Islet precursor cell (in vitro differentiated cells): ENCODE measurements at regions not wholly inside any gene's neighbourhood (a gene's known extent, or its start where the extent isn't known, plus 50 kb on each side); places are given as distances from the start of the nearest gene placed in this dataset.
"Not testable (repeated sequence)": the region's sequence is repeated elsewhere in the genome, so short reads cannot be mapped to it uniquely, and the experiment has no call there.

Source experiments
- DNase-seq: peaks from one replicate; pipeline ENCODE4 v3.0.0-alpha.2; 2018

GRCh38 chr5:159458217-159458711, 128.0 kb upstream of the IL12B start:
- DNase-seq, result peak; percentile 2

GRCh38 chr5:159459132-159459627, 128.9 kb upstream of the IL12B start:
- DNase-seq, result peak; percentile 11

- peak; percentile 41 for DNase-seq
These were observed 129.8 kb upstream of the IL12B start for GRCh38 chr5:159459951-159460538.

DNA sequence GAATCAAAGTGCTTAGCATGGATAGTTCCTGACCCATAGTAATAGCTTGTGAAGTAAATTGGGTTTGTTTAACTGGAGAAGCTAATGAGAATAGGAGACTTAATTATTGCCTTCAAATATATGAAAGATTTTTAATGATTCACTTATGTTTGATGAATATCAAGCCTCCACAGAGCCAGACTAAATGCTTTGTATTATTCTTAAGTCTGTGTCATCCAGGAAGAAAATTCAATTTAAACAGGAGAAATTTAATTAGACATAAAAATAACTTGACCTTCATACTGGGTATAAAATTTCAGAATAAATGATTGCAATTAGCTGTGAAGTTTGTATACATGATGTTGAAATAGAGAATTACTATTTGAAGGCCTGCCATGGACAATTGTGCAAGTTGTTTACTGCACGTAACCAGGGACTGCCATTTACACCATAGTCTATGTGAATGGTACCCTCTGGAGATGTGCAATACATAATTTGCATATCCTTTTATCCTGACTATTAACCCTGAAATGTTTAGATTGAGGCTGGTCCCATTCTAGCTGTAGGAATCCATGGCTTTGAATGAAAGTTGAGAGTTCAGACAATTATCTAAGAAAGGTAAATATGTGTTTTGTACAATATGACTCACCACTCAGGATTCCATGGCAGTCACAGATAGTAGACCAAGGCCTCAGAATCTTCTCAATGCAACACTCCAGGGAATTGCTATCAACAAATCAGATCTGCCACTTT, 133.5 kb upstream of the IL12B start:
- peak; percentile 59 for DNase-seq

DNA sequence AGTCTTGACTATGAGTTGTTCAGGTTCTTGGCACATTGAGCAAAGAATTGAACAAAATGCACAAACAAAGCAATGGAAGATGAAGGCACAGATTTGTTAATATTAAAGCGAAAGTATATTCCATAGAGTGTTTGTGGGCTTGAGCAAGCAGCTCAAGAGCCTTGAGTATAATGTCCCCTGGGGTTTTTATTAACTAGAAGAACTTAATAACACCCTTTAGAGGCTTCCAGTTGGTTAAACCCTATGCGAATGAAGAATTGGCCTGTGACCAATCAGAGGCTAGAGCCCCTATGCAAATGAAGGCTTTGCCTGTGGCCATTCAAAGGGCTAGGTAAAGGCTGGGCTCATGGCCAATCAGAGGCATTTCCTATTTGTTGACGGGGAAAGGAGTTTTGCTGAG, 135.3 kb upstream of the IL12B start:
- DNase-seq, result peak; percentile 12

DNA sequence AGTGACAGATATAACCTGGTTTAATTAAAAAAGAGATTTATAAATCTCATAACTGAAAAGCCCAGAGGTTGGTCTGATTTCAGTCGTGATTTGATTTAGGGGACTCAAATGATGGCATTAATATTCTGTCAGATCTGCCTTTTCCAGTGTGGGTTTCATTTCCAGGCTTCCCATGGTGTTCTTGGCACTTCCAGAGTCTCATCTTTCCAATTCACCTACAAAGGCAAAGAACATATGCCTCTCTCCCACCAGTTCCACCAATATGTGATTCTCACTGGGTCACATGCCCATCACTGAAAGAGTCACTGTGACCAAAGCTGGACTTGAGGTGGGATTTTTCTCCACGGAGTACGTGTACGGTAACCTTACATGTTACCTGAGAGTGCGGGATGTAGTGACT, 137.4 kb upstream of the IL12B start:
- DNase-seq, result no peak

- DNase-seq, result no peak
These were observed 139.4 kb upstream of the IL12B start for GRCh38 chr5:159469496-159470372.

GRCh38 chr5:159471904-159472303, 141.6 kb upstream of the IL12B start:
- no peak for DNase-seq

DNA sequence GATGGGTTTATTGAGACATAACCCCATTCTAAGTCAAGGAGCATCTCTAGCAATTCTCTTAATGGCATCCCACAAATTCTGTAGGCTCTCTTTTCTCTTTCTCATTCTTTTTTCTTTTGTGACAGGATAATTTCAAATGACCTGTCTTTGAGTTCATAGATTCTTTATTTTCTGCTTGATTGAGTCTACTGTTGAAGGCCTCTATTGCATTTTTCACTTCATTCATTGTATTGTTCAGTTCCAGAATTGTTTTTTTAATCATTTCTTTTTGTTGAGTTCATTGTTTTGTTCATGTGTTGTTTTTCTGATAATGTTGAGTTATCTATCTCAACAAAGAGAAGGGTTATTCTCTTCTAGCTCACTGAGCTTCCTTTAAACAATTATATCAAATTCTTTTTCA, 144.7 kb upstream of the IL12B start:
- no peak for DNase-seq

- DNase-seq, result no peak
These were observed 148.7 kb upstream of the IL12B start for GRCh38 chr5:159478950-159479349.

- no peak for DNase-seq
These were observed 150.6 kb upstream of the IL12B start for GRCh38 chr5:159480849-159481248.

GRCh38 chr5:159481751-159482150, 151.5 kb upstream of the IL12B start:
- DNase-seq, result no peak

DNA sequence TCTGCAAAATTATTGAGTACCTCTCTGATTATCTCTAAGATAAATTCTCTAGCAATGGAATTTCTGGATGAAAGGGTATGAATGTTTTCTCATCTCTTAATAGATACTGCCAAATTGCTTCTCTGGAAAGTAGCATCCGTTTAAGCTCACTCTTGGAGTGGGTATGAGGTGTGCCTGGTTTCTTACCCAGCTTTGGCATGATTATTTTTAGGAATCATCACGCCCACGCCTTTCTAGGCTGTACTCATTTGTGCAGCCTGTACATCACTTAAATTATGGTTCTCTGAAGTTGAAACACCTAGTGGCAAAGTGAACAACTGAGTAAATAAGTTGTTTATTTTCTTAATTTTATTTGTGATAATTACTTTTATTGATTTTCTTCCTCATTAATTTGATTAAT, 156.5 kb upstream of the IL12B start:
- DNase-seq, result no peak

GRCh38 chr5:159488516-159488915, 158.2 kb upstream of the IL12B start:
- no peak for DNase-seq

GRCh38 chr5:159489779-159490178, 159.5 kb upstream of the IL12B start:
- DNase-seq, result no peak

DNA sequence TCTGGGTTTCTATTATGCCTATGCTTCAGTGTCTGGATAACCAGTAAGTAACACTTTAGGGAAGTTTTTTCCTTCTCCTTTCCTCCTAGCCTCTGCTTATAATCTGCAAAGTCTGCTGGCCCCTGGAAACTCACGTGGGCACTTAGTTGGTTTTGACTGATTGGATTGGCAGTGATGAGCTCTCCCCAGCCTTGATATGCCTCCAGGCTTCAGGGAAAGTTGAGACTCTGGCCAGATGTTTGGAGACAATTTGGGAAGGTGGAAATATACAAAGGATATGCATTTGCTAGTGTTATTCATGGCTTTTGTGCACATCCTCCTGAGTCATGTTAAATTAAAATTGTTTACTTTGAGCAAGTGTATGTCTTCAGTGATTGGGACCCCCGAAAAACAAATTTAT, 160.2 kb upstream of the IL12B start:
- DNase-seq, result no peak

GRCh38 chr5:159493696-159494095, 163.4 kb upstream of the IL12B start:
- DNase-seq, result no peak

- DNase-seq, result no peak
These were observed 166.5 kb upstream of the IL12B start for GRCh38 chr5:159496773-159497172.

DNA sequence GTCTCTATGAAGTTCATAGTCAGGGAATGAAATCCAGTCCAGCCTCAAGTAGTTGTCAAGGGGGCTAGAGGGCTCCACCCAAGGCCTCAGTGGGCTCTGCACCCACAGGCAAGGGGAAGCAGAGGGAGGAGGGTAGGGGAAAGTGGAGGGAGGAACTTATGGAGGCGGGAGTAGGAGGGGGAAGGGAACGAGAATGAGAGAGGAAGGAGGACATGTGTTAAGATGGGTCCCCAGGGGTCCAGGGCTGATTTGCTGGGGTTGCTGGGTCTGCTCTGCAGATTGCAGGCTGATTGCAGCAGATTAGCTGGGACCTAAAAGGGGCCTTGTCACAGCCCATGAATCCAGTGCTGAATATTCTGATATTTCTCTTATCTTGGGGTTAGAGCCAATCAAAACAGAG, 166.9 kb upstream of the IL12B start:
- no peak for DNase-seq

- DNase-seq, result no peak
These were observed 168.3 kb upstream of the IL12B start for GRCh38 chr5:159498630-159499029.

- DNase-seq, result not testable (repeated sequence)
These were observed 171.8 kb upstream of the IL12B start for GRCh38 chr5:159502116-159502515.

DNA sequence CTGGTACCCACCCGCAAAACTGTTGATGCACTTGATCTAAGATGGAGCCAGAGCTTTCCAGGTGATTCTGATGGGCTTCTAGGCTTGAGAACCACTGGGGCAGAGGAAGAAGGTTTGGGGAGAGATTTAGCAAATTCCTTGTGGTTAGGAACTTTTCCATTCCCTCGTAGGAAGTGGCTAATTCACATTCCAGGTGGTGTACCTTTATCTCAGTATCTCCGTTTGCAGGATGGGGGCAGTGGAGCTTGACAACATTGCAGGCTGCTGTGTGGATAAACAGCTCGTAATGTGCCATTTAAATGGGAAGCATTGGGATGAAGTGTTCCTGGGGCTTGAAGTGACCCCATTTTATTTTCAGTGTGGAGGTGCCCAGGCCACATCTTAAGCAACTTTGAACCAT, 172.9 kb upstream of the IL12B start:
- peak; percentile 67 for DNase-seq

GRCh38 chr5:159504106-159504856, 174.0 kb upstream of the IL12B start:
- no peak for DNase-seq
